Mesendoderm (in vitro differentiated cells): ENCODE measurements at regions not wholly inside any gene's neighbourhood (a gene's known extent, or its start where the extent isn't known, plus 50 kb on each side); places are given as distances from the start of the nearest gene placed in this dataset.

Experiments
- DNase-seq: peaks from one replicate; pipeline ENCODE4 v3.0.0; 2013
- H2AK5ac ChIP-seq: 2 replicates; pipeline ENCODE4 v1.6.1; 2013; ENCODE audit warnings: low read length, inconsistent platforms
- H2BK120ac ChIP-seq: 2 replicates; pipeline ENCODE4 v1.6.1; 2013; ENCODE audit warnings: low read depth, mild to moderate bottlenecking, low read length, moderate library complexity, mixed read lengths
- H2BK15ac ChIP-seq: replicated peaks from 2 replicates; pipeline ENCODE4 v1.6.1; 2013; ENCODE audit warnings: low read depth, mild to moderate bottlenecking, moderate library complexity
- H2BK5ac ChIP-seq: 2 replicates; pipeline ENCODE4 v1.6.1; 2013; ENCODE audit warnings: low read length, inconsistent platforms
- H3K18ac ChIP-seq: 2 replicates; pipeline ENCODE4 v1.6.1; 2013; ENCODE audit warnings: mild to moderate bottlenecking, low read length, mixed read lengths
- H3K23ac ChIP-seq: one replicate; pipeline ENCODE4 v1.6.1; 2013; ENCODE audit warnings: low read length
- H3K27ac ChIP-seq: 2 replicates; pipeline ENCODE4 v1.5.1; 2013; ENCODE audit warnings: low read depth, mild to moderate bottlenecking, inconsistent platforms, low read length, moderate library complexity
- H3K27me3 ChIP-seq: 2 replicates; pipeline ENCODE4 v1.6.1; 2013; ENCODE audit warnings: low read length, control low read depth, mild to moderate bottlenecking, inconsistent platforms; ENCODE audit not compliant: insufficient read depth, poor library complexity
- H3K36me3 ChIP-seq: 2 replicates; pipeline ENCODE4 v1.6.1; 2013; ENCODE audit warnings: low read length, inconsistent platforms; ENCODE audit not compliant: control insufficient read depth, insufficient read depth
- H3K4ac ChIP-seq: one replicate; pipeline ENCODE4 v1.6.1; 2013; ENCODE audit warnings: low read depth, mild to moderate bottlenecking, low read length, moderate library complexity
- H3K4me1 ChIP-seq: 2 replicates; pipeline ENCODE4 v1.6.1; 2013; ENCODE audit warnings: low read depth, low read length, inconsistent platforms; ENCODE audit not compliant: control insufficient read depth
- H3K4me2 ChIP-seq: 2 replicates; pipeline ENCODE4 v1.6.1; 2013; ENCODE audit warnings: low read length
- H3K4me3 ChIP-seq: 2 replicates; pipeline ENCODE4 v1.5.1; 2013; ENCODE audit warnings: mild to moderate bottlenecking, low read length
- H3K56ac ChIP-seq: one replicate; pipeline ENCODE4 v1.6.1; 2013; ENCODE audit warnings: low read length
- H3K79me1 ChIP-seq: 2 replicates; pipeline ENCODE4 v1.6.1; 2013; ENCODE audit warnings: low read length, inconsistent platforms
- H3K79me2 ChIP-seq: 2 replicates; pipeline ENCODE4 v1.6.1; 2013; ENCODE audit warnings: mild to moderate bottlenecking, low read length; ENCODE audit not compliant: control insufficient read depth, insufficient read depth
- H3K9ac ChIP-seq: 2 replicates; pipeline ENCODE4 v1.6.1; 2013; ENCODE audit warnings: low read length, inconsistent platforms
- H4K5ac ChIP-seq: one replicate; pipeline ENCODE4 v1.6.1; 2013; ENCODE audit warnings: low read length
- H4K8ac ChIP-seq: one replicate; pipeline ENCODE4 v1.6.1; 2013; ENCODE audit warnings: low read depth, mild to moderate bottlenecking, control low read depth, low read length, moderate library complexity
- WGBS: extraction: QIAGEN DNeasy Blood & Tissue Kit; methylation state at CpG from one replicate; pipeline ENCODE4 v1.1.7; 2013; ENCODE audit warnings: low lambda C conversion rate, missing lambda C conversion rate; ENCODE audit not compliant: insufficient coverage; ENCODE audit errors: extremely low coverage; 5-methylcytosine and 5-hydroxymethylcytosine counted together

DNA sequence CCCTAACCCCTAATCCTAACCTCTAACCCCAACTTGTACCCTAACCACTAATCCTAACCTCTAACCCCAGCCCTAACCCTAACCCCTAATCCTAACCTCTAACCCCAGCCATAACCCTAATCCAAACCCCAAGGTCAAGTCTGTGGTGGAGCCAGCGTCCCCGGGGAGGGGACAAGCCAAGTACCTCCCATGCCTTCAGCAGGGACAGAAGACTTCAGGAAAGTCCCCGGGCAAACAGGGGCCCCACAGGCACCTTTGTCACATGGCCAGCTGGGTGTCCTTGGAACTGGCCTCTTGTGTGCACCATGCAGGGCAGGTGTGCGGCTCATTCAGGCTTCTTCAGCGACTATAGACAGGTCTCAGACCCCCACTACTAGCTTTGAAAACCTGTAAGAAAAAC, 555.8 kb downstream of the BRD1 start:
- H3K4me3 ChIP-seq = no peak overlapping the region
- no peak overlapping the region for H4K5ac ChIP-seq
- no peak for DNase-seq
- H2BK5ac ChIP-seq = no peak overlapping the region
- H3K4ac ChIP-seq = no peak overlapping the region
- H3K23ac ChIP-seq = no peak overlapping the region
- H3K79me1 ChIP-seq = no peaks in the 10 kb centered on the region
- H3K27me3 ChIP-seq = no peaks in the 10 kb centered on the region
- no peak overlapping the region for H3K27ac ChIP-seq
- no peak overlapping the region for H3K9ac ChIP-seq
- H3K79me2 ChIP-seq = no peaks in the 10 kb centered on the region
- H3K4me2 ChIP-seq = no peak overlapping the region
- WGBS = no CpG with 5 or more reads among the region's 5 CpGs
- no peaks in the 10 kb centered on the region for H3K36me3 ChIP-seq
- H4K8ac ChIP-seq = no peak overlapping the region
- peaks cover 4% of the 10 kb centered on the region for H3K4me1 ChIP-seq
- H3K56ac ChIP-seq = no peak overlapping the region
- no peak overlapping the region for H2BK120ac ChIP-seq
- H3K18ac ChIP-seq = no peak overlapping the region
- no peak overlapping the region for H2AK5ac ChIP-seq
- H2BK15ac ChIP-seq = no peak overlapping the region

DNA sequence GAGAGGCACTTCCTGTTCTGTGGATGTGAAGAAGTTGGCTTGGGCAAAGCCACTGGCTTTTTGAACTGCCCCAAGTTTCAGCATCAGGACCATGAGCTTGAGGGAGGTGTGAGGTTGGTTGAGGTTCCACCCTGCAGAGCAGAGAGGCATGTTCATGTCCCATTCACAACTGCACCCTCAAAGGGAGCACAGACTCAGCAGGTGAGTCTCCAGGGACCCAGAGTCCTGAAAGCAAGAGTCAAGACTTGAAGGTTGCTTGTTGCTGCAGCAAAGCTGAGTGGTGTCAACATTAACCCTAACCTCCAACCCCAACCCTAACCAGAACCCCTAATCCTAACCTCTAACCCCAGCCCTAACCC, 556.3 kb downstream of the BRD1 start:
- H3K4me2 ChIP-seq = no peak overlapping the region
- no peak overlapping the region for H3K4me3 ChIP-seq
- no peak overlapping the region for H2BK120ac ChIP-seq
- no peaks in the 10 kb centered on the region for H3K79me1 ChIP-seq
- no peak overlapping the region for H4K8ac ChIP-seq
- no peak overlapping the region for H3K4ac ChIP-seq
- H3K18ac ChIP-seq = no peak overlapping the region
- H4K5ac ChIP-seq = no peak overlapping the region
- no peak overlapping the region for H3K23ac ChIP-seq
- no peak overlapping the region for H2BK5ac ChIP-seq
- no peaks in the 10 kb centered on the region for H3K79me2 ChIP-seq
- H3K9ac ChIP-seq = no peak overlapping the region
- no peak overlapping the region for H2AK5ac ChIP-seq
- no peak overlapping the region for H2BK15ac ChIP-seq
- no peak overlapping the region for H3K56ac ChIP-seq
- H3K4me1 ChIP-seq = peaks cover 4% of the 10 kb centered on the region
- no peak for DNase-seq
- H3K36me3 ChIP-seq = no peaks in the 10 kb centered on the region
- H3K27me3 ChIP-seq = no peaks in the 10 kb centered on the region
- no peak overlapping the region for H3K27ac ChIP-seq

DNA sequence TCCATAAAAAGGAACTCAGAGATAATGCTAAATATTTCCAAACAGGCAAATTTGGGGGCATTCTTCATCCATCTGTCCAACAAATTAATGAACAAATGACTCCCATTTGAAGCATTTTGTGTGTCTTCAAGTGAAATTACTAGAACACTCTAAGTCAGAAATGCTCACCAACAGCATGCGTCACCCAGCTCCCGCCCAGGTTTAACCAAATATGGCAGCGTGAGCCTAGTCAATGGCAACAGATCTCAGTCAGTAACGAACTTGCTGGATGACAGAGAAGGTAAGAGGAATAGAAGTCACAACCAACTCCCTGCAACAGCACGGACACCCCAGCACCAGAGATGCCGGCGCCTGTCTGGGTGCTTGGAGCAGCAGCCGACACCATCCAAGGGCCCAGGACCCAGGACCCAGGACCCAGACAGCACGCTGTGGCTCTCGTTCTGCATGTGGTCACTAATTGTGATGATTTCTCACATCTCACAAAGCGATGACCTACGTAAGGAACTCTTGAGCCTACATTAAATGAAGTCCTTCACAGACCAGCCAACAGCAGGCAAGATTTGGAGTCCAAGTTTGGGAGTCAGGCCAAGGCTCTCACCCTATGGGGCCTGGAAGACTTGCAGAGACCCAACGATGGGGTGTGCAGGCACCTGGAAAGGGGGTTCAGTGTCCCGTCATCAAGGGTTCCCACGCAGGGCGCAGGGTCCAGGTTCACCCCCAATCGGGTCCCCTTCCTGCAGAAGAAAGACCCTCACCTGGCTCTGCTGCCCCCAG, 556.9 kb downstream of the BRD1 start:
- H3K4me2 ChIP-seq = no peak overlapping the region
- no peaks in the 10 kb centered on the region for H3K79me1 ChIP-seq
- H3K36me3 ChIP-seq = no peaks in the 10 kb centered on the region
- H3K18ac ChIP-seq = peak overlapping the region; percentile 18
- no peak overlapping the region for H3K27ac ChIP-seq
- no peak overlapping the region for H2BK120ac ChIP-seq
- no peak overlapping the region for H2AK5ac ChIP-seq
- no peak overlapping the region for H3K56ac ChIP-seq
- H3K23ac ChIP-seq = no peak overlapping the region
- H3K27me3 ChIP-seq = no peaks in the 10 kb centered on the region
- H3K9ac ChIP-seq = no peak overlapping the region
- no peak overlapping the region for H4K5ac ChIP-seq
- no peaks in the 10 kb centered on the region for H3K79me2 ChIP-seq
- no peak overlapping the region for H4K8ac ChIP-seq
- no CpG with 5 or more reads among the region's 17 CpGs for WGBS
- peaks cover 4% of the 10 kb centered on the region for H3K4me1 ChIP-seq
- H2BK5ac ChIP-seq = no peak overlapping the region
- no peak overlapping the region for H3K4me3 ChIP-seq
- H3K4ac ChIP-seq = no peak overlapping the region
- no peak overlapping the region for H2BK15ac ChIP-seq
- no peak for DNase-seq

DNA sequence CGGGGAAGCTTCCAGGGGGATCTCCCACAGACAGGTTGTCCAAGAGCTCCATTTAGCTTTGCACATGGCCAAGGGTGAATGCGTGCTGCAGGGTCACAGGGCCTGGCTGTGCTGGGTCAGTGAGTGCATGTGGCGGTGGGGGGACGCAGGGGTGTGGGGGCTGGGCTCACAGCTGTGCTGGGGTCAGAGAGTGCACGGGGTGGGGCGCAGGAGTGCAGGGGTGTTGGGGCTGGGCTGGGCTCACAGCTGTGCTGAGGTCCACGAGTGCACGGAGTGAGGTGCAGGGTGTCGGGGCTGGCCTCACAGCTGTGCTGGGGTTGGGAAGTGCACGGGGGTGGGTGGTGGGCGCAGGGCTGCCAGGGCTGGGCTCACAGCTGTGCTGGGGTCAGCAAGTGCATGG, 557.7 kb downstream of the BRD1 start:
- Histone ChIP-seq H3K79me2 (no peaks in the 10 kb centered on the region), H3K4ac (peak overlapping the region; percentile 71), H2BK15ac (no peak overlapping the region), H2AK5ac (no peak overlapping the region), H3K18ac (peak overlapping the region; percentile 18), H3K9ac (peak overlapping the region; percentile 50), H3K56ac (peak overlapping the region; percentile 70), H2BK120ac (no peak overlapping the region), H3K23ac (no peak overlapping the region), H3K4me2 (peak overlapping the region; percentile 27), H3K36me3 (no peaks in the 10 kb centered on the region), H3K4me3 (no peak overlapping the region), H3K27me3 (no peaks in the 10 kb centered on the region), H3K79me1 (no peaks in the 10 kb centered on the region), H3K4me1 (peaks cover 4% of the 10 kb centered on the region), H2BK5ac (peak overlapping the region; percentile 76), H4K8ac (peak overlapping the region; percentile 58), H4K5ac (no peak overlapping the region), H3K27ac (peak overlapping the region; percentile 45)
- DNase-seq = peak; percentile 4
- no CpG with 5 or more reads among the region's 11 CpGs for WGBS

DNA sequence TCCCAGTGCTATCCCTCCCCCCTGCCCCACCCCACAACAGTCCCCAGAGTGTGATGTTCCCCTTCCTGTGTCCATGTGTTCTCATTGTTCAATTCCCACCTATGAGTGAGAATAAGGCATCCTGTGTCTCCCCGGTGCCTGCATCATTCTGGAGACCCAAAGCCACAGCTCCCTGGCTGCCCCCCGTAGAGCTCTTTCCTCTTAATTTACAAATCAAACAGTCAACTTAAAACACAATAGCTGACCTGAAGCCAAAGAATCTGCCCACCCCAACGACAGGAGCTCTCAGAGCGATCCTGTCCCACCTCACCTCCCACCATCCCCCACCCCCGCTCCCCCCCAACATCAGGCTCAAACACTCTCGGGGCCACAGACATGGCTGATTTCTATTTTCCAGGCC, 558.3 kb downstream of the BRD1 start:
- no peak overlapping the region for H2AK5ac ChIP-seq
- no peaks in the 10 kb centered on the region for H3K79me2 ChIP-seq
- no peak overlapping the region for H2BK15ac ChIP-seq
- H3K23ac ChIP-seq = no peak overlapping the region
- no peak overlapping the region for H3K4ac ChIP-seq
- H3K18ac ChIP-seq = no peak overlapping the region
- peak overlapping the region; percentile 70 for H3K56ac ChIP-seq
- no peaks in the 10 kb centered on the region for H3K27me3 ChIP-seq
- peaks cover 4% of the 10 kb centered on the region for H3K4me1 ChIP-seq
- no peak overlapping the region for H2BK5ac ChIP-seq
- H3K79me1 ChIP-seq = no peaks in the 10 kb centered on the region
- peak; percentile 57 for DNase-seq
- H4K5ac ChIP-seq = no peak overlapping the region
- no peak overlapping the region for H4K8ac ChIP-seq
- no peak overlapping the region for H3K27ac ChIP-seq
- no peaks in the 10 kb centered on the region for H3K36me3 ChIP-seq
- H3K4me2 ChIP-seq = peak overlapping the region; percentile 27
- WGBS = no CpG with 5 or more reads among the region's 6 CpGs
- H3K9ac ChIP-seq = no peak overlapping the region
- H3K4me3 ChIP-seq = no peak overlapping the region
- H2BK120ac ChIP-seq = no peak overlapping the region

DNA sequence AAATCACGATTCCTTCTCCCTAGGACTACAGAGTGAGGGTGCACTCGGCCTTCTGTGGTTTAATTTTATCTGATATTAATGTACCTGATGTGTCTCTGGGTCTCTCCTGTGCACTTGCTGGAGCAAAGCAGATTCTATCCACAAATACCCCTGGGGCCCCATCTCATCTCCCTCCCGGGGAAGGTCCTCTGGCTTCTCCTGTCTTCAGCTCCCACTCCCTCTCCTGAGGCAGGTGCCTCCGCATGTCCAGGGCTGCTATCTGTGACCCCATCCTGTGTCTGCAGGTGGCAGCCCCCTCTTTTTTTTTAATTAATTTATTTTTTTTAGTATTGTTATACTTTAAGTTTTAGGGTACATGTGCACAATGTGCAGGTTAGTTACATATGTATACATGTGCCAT, 558.7 kb downstream of the BRD1 start:
- no peak for DNase-seq
- H3K4me3 ChIP-seq = no peak overlapping the region
- no peaks in the 10 kb centered on the region for H3K79me1 ChIP-seq
- H3K4me2 ChIP-seq = no peak overlapping the region
- peaks cover 4% of the 10 kb centered on the region for H3K4me1 ChIP-seq
- no peak overlapping the region for H3K18ac ChIP-seq
- no peak overlapping the region for H3K56ac ChIP-seq
- no peak overlapping the region for H3K27ac ChIP-seq
- H2BK120ac ChIP-seq = no peak overlapping the region
- H3K36me3 ChIP-seq = no peaks in the 10 kb centered on the region
- H3K27me3 ChIP-seq = no peaks in the 10 kb centered on the region
- H3K9ac ChIP-seq = no peak overlapping the region
- no peak overlapping the region for H4K8ac ChIP-seq
- no peaks in the 10 kb centered on the region for H3K79me2 ChIP-seq
- H3K23ac ChIP-seq = no peak overlapping the region
- no peak overlapping the region for H3K4ac ChIP-seq
- no peak overlapping the region for H2BK5ac ChIP-seq
- H2AK5ac ChIP-seq = no peak overlapping the region
- no peak overlapping the region for H2BK15ac ChIP-seq
- H4K5ac ChIP-seq = no peak overlapping the region
- WGBS = no CpG with 5 or more reads among the region's 4 CpGs
